ENCODE measurements at regions not wholly inside any gene's neighbourhood (a gene's known extent, or its start where the extent isn't known, plus 50 kb on each side); places are given as distances from the start of the nearest gene placed in this dataset.

DNA sequence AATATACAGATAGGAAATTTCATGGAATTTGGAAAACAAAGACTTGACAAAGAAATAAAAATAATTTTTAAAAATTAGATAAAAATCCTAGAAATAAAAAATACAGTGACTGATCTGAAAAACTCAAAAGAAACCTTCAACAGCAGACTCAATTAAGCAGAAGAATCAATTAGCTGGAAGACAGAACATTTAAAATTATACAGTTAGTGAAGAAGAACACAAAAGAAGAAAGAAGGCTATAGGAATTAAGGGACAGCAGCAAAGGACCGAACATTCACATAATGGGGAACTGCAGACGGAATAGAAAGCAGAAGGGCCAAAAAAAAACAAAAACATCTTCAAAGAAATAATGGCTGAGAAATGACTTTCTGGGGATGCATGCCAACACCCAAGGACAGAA lies 314.5 kb downstream of the CRPPA start:
- TF ChIP-seq ZSCAN29 (IDR thresholded peaks at IDR 0.05) = no peak
- TF ChIP-seq, protein P1, sequence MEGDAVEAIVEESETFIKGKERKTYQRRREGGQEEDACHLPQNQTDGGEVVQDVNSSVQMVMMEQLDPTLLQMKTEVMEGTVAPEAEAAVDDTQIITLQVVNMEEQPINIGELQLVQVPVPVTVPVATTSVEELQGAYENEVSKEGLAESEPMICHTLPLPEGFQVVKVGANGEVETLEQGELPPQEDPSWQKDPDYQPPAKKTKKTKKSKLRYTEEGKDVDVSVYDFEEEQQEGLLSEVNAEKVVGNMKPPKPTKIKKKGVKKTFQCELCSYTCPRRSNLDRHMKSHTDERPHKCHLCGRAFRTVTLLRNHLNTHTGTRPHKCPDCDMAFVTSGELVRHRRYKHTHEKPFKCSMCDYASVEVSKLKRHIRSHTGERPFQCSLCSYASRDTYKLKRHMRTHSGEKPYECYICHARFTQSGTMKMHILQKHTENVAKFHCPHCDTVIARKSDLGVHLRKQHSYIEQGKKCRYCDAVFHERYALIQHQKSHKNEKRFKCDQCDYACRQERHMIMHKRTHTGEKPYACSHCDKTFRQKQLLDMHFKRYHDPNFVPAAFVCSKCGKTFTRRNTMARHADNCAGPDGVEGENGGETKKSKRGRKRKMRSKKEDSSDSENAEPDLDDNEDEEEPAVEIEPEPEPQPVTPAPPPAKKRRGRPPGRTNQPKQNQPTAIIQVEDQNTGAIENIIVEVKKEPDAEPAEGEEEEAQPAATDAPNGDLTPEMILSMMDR (IDR thresholded peaks at IDR 0.05 in 2 of 3, conservative IDR thresholded peaks at IDR 0.05 in 1 of 3; ENCODE audit: insufficient read depth in 2 of 3, low read depth in 1 of 3, low read length in 3 of 3) = no peak
- no peak for TF ChIP-seq ZNF354B (CRISPR knock-in tag; IDR thresholded peaks at IDR 0.05)
